A673 (cell line): ENCODE measurements at regions not wholly inside any gene's neighbourhood (a gene's known extent, or its start where the extent isn't known, plus 50 kb on each side); places are given as distances from the start of the nearest gene placed in this dataset.

Source experiments
- CTCF ChIP-seq: fragments of 300-800, 200-600 bp; sonication (generic); conservative IDR thresholded peaks from 2 replicates; pipeline ENCODE4 v1.5.1; 2017; ENCODE audit warnings: low read depth, mild to moderate bottlenecking, antibody characterized with exemption, low read length, moderate library complexity, mixed read lengths
- EZH2 ChIP-seq: fragments of 200-600 bp; sonication (generic); IDR thresholded peaks from 2 replicates; pipeline ENCODE4 v1.6.1; 2017; ENCODE audit warnings: borderline replicate concordance, low read depth, mild to moderate bottlenecking, mixed read lengths, antibody characterized with exemption, low read length; ENCODE audit not compliant: poor library complexity, severe bottlenecking

DNA sequence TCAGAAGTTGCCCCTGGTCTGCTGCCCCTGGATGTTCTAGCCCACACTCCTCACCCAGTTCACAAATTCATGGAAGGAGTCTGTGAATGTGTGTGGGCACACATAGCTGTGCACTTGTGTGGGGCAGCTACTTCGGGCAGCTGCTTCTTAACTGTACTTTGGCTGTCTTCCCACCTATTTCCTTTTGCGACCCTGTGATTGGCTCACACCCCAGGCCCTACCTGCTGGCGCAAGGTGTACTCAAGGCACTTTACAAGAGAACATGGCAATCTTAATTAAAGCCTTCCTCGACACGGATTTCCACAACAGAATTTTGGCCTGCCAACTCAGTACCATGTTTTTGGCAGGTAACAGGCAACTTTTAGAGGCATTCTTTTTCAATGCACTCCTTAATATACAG lies 86.5 kb upstream of the CTTNBP2NL start:
- TF ChIP-seq CTCF = no peak
- no peak for TF ChIP-seq EZH2
